ENCODE measurements at regions not wholly inside any gene's neighbourhood (a gene's known extent, or its start where the extent isn't known, plus 50 kb on each side); places are given as distances from the start of the nearest gene placed in this dataset.

DNA sequence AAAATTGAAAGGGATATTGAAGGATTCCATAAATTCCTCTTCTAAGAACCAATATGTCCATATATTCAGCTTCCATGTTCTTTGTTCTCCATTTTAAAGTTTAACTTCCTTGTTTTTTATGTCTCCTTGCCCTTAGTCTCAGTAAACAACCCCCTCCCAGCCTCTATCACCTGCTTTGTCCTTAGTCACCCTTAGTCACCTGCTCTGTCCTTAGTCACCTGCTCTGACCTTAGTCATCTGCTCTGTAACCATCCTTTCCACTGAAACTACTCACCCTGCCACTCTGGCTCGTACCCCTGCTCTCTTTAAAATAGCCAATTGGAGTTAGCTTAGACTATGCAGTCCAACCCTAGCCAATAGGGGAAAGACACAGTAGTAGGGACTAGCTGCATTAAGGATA, 136.2 kb upstream of the TMEM106B start:
- DNase-seq (ENCODE audit: low read depth in 2 of 2), result no peak

DNA sequence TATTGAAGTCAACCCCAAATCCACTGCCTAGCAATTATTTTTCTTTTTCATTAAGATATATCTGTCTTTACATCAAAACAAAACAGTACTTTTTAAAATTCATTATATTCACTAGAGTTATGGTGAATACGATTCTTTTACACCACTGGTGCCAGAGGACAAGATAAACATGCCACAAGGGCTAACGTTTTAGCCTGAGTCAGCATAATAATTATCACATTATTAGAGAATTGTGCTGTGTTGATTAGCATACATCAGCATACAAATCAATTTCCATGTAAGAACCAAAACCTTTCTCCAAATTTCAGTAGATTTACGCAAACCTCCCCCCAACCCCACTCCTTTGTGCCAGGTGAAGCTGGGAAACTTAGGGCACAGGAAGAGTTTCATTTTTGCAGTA, 131.1 kb upstream of the TMEM106B start:
- DNase-seq (ENCODE audit: low read depth in 2 of 2), result no peak

DNA sequence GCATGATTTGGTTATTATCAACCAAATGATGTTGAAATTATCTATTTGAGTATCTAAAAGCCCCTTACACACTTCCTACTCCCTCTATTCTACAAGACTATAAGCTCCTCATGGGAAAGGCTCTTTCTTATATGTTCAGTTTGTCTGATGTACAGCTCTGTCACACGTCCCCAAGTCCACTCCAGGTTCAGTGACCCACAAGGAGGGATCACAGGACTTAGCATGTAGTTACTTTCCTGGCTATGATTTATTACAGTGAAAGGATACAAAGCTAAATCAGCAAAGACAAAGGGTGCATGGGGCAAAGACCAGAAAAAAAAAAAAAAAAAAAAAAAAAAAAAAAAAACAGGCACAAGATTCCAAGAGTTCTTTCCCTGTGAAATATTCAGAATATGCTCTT, 125.6 kb upstream of the TMEM106B start:
- no peak for DNase-seq (ENCODE audit: low read depth in 2 of 2)

DNA sequence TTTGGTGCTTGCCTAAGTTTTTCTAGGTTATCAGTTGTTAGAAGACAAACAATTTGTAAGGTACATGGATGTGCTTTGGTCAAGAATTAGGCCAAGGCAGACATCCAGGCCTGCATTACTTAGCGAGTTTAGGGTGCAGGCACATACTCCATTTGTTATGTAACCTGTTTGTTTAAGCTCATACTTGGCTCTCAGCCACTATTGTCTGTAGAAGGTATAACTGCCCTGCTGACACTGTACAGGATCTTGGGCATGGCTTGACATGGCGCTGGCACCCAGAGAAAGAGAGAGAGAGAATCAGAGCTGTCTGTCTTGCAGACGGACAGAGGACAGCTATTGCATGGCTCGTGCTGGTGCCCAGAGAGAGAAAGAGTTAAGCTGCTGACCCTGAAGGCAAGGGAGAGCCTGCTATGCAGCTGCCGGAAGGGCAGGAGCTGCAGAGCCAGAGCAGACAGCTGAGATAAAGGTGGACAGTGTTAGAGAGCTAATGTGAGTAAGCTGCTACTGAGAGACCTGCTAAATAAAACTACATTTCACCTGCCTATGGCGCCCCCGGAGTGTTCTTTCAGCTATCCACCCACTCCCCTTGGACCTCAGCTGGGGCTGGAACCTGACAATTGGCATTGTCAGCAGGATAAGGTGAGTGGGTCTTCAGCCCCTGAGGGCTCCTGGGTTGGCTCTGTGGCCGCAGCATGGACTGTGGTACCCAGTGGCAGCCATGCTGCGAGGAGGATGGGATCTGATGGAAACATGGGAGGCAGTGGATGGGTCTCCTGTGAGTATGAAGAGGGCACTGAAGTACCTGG, 120.9 kb upstream of the TMEM106B start:
- DNase-seq (ENCODE audit: low read depth in 2 of 2), result no peak

DNA sequence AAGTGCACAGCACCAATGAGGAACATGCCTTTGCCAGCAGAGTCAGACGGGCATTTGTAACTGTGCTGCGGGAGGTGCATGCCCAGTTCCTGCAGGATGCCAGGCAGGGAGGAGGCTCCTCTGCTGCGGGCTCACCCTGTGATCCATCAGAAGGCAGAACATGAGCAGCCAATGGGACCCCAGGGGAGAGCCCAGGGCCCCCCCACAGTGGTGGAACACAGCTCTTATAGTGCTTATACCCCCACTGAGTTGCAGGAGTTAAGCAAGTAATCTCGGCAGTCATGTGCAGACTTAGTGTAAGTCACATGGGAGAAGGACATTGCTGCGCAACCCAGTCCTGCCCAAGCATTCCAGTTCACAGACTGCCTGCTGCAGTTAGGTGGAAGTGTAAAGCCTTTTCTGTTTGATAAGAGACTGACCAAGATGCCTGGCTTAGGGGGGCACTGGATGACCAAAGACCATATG, 120.3 kb upstream of the TMEM106B start:
- DNase-seq (ENCODE audit: low read depth in 2 of 2), result no peak

DNA sequence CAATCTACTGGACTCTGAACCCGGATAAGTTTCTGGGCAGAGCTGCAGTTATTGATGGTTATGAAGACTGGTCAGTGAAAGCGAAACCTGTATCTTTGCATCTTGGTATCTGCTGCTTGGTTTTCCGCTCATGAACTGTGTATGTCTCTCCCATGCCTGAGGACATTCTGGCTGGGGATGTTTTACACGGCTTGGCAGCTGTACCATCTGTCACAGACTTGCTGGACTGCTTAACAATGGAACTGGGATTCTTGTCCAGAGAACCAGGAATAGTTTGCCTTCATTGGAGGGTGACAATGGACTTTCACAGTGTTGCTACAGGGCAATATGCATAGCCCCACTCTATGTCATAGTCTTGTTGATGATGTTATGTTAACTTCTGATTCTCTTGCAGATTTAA, 119.9 kb upstream of the TMEM106B start:
- no peak for DNase-seq (ENCODE audit: low read depth in 2 of 2)

DNA sequence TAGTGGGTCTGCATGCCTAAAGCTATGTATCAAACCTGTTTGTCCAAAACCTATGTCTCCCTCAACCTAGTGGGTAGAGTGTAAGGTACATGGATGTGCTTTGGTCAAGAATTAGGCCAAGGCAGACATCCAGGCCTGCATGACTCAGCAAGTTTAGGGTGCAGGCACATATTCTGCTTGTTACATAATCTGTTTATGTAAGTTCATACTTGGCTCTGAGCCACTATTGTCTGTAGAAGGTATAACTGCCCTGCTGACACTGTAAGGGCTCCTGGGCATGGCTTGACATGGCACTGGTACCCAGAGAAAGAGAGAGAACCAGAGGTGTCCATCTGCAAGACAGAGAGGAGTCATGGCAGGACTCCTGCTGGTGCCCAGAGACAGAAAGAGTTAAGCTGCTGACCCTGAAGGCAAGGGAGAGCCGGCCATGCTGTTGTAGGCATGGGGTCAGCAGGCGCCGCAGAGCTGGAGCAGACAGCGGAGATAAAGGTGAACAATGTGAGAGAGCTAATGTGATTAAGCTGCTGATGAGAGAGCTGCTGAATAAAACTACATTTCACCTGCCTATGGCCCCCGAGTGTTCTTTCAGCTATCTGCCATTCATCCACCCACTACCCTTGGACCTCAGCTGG, 118.5 kb upstream of the TMEM106B start:
- no peak for DNase-seq (ENCODE audit: low read depth in 2 of 2)

DNA sequence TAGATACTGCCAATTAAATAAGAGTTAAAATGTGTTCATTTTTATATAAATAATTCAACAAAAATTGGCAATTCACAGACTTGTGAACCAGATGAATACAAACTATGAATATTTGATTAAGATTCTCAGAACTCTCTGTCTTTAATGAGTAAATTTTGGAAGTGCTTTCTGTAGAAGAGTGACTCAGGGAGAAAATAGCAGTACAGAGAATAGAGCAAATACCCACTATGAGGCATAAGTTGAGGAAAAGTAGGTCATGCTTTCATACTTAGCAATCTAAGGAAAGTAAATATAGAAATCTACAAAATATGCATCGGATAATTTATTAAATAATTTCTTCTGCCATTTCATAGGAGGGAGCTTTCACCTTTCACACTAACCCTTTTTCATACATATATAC, 117.7 kb upstream of the TMEM106B start:
- DNase-seq (ENCODE audit: low read depth in 2 of 2), result no peak

DNA sequence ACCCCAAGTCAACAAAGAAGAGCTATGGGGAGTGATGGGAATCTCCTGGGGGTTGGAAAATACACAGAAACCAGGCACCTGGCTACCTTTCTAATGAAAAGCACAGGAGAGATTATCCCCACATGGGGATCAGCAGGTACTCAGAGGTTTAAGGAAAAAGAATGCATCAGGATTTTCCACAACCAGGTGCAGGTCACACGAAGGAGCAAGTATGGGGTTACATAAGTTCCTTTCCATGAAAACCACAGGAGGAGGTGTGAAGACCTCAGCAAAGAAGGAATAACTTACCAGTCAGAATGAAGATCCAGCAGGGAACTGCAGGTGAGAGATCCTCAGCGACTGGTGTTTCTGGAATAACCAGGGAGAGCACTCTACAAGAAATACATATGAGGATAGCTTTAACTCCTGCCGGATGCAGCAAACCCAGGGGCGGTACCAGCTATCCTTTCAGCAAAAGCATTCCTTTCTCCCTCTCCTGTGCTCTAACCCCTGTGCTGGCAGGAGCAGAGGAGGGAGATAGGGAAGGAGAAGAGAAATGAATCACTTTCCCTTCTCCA, 116.7 kb upstream of the TMEM106B start:
- DNase-seq (ENCODE audit: low read depth in 2 of 2), result no peak

DNA sequence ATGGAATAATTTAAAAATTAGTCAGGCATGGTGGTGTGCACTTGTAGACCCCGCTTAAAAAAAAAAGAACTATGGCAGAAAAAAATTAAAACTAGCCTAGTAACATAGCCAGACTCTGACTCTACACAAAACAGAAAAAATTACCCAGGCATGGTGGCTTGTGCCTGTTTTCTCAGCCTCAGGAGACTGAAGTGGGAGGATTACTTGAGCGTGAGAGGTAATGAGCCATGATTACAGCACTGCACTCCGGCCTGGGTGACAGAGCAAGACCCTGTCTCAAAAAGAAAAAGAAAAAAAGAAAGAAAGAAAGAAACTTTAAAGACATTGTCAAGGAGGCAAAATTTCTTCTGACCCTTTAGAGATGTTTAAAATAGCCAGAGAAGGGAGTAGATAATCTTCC, 109.0 kb upstream of the TMEM106B start:
- no peak for DNase-seq (ENCODE audit: low read depth in 2 of 2)

DNA sequence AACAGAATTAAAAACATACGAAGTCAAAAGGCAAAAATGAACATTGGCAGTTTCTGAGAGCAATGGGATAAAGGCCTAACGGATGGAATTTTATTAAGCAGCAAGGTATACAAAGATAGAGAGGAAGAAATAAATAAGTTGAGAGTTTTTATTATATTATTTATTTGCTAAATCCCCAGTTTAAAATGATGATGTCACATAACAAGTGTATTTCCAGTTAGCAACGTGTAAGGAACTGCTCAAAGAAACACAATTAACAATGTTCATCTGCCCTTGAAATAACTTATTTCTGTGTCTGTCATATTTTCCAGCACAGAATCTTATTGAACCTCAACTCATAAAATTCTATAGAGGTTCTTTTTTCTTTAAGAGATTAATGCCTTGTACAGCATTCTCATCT, 108.6 kb upstream of the TMEM106B start:
- DNase-seq (ENCODE audit: low read depth in 2 of 2), result no peak

DNA sequence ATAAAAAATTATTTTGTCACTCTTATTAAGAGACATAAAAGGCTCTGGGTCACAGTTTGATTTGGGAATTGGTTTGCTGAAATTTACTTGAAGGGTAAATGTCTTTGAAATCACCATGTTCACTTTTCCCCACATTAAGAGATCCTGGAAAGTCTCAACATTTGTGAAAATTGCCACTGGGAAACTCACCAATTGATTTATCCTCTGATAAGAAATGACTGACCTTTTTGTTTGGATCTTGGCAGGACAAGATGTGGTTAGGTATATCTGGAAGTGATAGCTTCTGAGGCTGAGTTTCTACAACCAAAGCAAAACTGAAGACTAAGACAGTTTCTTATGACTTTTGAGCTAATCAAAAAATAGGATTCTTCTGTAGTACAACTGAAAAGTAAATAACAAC, 107.1 kb upstream of the TMEM106B start:
- DNase-seq (ENCODE audit: low read depth in 2 of 2), result no peak

DNA sequence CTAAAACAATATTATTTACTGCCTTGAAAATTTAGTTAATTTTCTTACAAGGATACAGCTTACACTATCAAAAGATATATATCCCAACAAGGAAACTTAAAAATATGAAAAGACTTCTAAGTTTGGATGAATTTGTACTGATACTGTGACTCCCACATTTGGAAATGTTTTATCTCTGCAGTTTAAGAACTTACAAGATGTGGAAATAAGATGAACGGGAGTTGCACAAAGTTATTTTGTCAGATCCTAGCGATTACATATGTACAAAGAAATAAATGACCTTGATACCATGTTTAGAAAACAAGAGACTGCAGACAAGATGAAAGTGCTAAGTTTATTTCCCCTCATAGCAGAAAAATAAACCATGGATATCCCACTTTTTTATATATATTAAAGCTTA, 103.7 kb upstream of the TMEM106B start:
- no peak for DNase-seq (ENCODE audit: low read depth in 2 of 2)

DNA sequence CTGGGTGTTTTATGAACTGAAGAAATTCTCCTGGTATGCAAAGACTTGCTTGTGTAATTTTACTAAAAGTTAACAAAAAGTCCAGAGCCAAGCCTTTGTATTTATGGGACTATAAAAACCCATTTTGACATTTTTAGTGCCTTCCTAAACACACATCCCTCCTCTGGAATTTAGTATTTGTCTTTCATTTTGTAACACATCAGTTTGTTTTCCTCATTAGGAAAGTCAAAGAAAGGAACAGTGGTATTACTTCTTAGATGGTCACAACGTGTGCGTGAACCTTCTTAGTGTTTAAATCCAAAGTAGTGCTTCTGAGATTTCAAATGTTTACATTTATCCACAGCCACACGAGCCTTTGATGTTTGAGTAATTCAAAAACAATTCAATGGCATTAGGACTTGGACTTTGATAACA, 103.2 kb upstream of the TMEM106B start:
- no peak for DNase-seq (ENCODE audit: low read depth in 2 of 2)

DNA sequence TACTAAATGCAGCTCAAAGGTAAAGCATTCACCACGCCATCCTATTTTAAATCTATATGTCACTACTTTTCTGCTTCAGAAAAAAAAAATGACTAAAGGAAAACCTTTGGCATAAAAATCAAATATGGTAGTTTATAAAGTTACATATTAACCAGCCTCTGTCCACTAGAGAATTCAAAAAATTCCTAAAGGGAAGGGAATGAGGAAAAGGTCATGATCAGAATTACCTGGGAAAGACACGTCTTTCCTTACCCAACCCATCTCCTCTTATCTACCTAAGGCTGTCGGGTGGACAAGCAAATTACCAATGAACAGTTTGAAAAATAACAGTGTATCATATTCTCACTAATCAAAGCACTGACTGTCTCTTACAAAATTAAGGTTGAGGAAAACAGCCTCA, 100.7 kb upstream of the TMEM106B start:
- no peak for DNase-seq (ENCODE audit: low read depth in 2 of 2)

DNA sequence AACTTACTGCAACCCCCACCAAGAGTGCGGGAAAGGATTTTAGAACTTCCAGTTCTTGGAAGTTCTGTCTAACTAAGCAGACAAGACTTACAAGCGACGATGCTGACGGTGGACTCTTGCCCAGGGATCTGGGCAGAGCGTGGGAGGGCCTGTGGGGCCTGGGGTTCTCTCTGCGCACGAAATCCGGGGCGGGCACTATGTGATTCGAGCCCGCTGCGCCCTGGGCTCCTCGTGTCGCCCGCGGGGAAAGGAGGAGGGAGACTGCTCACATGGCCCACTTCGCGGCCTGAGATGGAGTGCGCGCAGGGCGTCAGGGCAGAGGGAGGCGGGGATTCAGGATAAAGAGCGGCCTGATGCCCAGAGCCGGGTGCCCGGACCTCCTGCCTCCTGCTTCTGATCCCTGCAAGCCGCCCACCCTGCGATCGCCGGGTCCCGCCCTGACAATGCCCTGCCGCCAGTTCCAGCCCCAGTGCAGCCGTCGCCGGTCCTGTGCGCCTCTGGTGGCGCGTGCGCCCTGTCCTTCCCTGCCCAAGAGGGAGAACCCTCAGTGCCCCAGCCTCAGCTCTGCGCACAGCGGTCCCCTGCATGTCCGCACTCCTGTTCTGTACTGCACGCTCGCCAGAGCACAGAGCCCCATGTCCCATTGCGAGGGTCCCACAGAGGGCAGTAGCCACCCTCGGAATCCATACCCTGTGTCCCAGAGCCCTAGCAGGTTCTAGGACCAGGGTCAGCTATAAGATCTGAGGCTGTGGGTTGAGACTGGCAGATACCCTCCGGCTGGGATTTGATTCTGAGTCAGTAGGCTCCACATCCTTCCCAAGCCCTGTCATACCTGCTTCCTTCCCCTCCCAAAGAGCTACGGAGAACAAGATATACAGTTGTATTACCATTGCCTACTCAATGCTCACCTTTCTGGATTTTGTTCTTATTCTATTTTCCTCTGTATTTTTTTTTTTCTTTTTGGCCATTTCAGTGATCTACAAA, 99.4 kb upstream of the TMEM106B start:
- no peak for DNase-seq (ENCODE audit: low read depth in 2 of 2)

DNA sequence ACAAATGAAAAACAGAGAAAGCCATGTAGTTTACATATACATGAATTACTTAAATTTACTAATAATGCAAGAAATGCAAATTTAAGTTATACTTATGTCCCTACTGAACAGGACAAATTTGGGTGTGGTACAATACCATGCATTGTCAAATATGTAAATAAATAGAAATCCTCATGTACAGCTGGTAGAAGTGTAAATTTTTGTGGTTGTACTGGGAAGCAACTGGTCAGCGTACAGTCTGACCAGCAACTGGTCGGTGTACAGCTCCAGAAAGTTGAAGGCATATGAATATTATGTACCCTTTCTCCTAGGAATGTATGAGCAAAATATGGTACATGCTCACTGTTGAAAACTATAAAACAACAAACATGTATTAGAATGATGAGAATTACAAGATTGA, 93.9 kb upstream of the TMEM106B start:
- DNase-seq (ENCODE audit: low read depth in 2 of 2), result no peak

DNA sequence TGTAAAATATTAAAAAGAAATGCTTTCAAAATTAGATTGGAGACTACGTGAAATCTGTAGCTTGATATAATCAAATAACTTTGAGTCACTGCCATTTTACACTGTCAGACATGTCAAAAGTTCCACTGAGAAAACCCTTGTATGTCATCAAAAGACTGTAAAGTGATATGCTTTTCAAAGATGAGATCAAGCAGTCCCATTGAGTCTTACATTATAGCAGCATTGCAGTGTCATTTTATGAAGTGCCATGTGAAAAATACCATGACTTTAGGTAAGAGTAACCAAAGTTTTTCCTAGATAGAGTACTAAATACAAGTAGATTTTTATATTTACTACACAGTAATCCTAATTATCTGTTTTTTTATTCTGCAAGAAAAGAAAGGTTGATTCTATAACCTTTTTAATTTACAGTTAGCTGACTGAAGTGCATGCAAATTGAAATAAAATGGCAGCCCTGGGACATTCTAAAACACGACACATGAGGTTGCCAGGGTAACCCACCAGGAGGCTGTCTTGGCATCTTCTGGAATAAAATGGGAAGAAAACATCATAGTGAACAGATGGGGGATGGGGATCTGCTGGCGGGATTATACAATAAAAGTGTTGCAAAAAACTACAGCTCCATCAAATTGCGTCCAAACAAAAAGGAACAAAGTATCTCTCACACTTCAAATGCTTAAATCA, 91.3 kb upstream of the TMEM106B start:
- DNase-seq (ENCODE audit: low read depth in 2 of 2), result no peak

DNA sequence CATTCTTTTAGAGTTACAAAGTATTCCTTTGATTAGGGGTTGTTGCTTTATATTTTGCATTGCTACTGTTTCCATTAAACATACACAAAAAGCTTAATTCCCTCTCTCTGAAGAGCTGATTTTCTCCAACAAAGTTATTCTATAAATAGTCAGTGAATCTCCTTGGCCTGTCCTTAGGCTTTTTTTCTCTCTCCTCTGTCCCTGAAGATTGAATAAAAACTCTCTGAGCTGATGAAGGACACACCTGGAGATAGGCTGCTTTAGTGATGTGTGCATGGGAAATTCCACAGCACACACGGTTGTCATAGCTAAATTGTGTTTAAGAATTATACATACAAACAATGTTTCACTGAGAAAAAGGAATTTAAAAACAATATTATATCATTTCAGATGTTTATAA, 90.5 kb upstream of the TMEM106B start:
- no peak for DNase-seq (ENCODE audit: low read depth in 2 of 2)

DNA sequence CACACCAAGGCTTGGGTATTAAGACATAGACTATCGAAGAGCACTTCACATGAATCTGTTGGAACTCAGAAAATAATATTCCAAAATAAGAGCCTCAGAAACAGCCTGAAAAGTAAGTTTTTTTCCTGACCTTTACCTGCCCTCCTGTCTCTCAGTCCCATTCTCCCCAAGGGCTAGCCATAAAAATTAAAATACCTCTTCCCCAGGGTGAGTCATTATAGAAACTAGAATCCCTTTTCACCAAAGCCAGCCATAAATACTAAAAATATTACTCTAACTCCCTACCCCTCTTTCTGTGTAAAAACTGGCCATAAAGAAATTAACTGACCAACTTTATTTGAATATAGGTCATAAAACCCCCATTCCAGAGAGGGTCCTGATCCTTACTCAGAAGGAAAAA, 87.9 kb upstream of the TMEM106B start:
- no peak for DNase-seq (ENCODE audit: low read depth in 2 of 2)

DNA sequence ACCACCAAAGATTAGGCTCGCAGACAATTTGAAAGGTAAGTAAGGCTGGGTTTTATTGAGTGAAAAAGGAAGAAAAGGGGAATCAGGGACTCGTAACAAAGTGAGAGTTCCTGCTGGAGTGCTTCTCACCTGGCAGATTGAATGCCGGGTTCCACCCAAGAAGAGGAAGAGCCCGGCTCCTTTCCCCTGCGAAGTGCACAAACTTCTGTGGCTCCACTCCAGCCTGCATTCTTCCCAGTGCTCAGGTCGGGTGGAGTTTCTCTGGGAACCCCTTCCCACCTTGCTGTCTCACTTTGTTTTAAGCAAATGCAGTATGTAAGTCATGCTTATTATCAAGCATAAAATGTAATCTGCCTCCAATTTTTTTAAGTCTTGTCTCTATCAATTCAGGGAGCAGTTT, 87.1 kb upstream of the TMEM106B start:
- no peak for DNase-seq (ENCODE audit: low read depth in 2 of 2)
